ENCODE measurements at regions not wholly inside any gene's neighbourhood (a gene's known extent, or its start where the extent isn't known, plus 50 kb on each side); places are given as distances from the start of the nearest gene placed in this dataset.
A peak's percentile ranks its signal among the peaks of the same experiment; 100 is the strongest.

DNA sequence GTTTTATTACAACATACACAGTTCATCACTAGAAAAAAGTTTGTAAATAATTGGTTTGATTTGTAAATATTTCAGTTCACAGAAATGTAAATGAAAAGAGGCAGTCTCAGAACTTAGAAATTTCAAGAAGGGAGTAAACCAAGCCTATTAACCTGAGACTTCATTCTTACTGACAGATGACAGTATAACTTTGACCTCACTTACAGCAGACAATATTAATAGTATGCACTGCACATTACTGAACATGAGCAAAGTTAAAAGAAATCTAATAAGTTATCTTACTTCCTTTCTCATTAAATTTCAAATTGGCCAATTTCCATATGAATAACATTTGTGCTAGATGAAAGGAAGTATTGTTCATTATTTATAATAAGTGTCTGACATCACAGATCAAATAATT, 235.8 kb downstream of the SLC6A15 start:
- FAIRE-seq, result no peak
- Histone ChIP-seq H3K36me3 (ENCODE audit: control insufficient read depth, insufficient read depth, low read length) (no peaks in the 10 kb centered on the region), H3K4me3 (ENCODE audit: low read depth, low read length) (no peak overlapping the region), H3K27me3 (ENCODE audit: control insufficient read depth, insufficient read depth, low read length) (no peaks in the 10 kb centered on the region)
- no peak for TF ChIP-seq CTCF (IDR thresholded peaks at IDR 0.05; ENCODE audit: insufficient read depth, low read length, severe bottlenecking)
- no peak for DNase-seq (ENCODE audit: low read depth)

DNA sequence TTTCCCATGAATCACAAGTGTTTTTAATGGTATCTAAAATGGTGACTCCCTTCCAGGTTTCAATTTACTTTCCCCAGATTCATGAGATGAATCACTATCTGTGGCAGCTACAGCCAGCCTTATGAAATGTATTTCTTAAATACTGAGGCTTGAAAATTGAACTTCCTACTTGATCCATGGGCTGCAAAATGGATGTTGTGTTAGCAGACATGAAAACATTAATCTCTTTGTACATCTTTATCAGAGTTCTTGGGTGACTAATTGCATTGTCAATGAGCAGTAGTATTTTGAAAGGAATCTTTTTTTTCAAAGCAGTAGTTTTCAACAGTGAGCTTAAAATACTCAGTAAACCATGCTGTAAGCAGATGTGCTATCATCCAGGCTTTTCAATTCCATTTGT, 250.8 kb downstream of the SLC6A15 start:
- no peak for TF ChIP-seq CTCF (IDR thresholded peaks at IDR 0.05; ENCODE audit: insufficient read depth, low read length, severe bottlenecking)
- H3K36me3 ChIP-seq (ENCODE audit: control insufficient read depth, insufficient read depth, low read length), result no peaks in the 10 kb centered on the region
- DNase-seq (ENCODE audit: low read depth) (peak; percentile 51), FAIRE-seq (no peak)
- no peak overlapping the region for H3K4me3 ChIP-seq (ENCODE audit: low read depth, low read length)
- no peaks in the 10 kb centered on the region for H3K27me3 ChIP-seq (ENCODE audit: control insufficient read depth, insufficient read depth, low read length)

GRCh38 chr12:84660139-84660538, 252.5 kb downstream of the SLC6A15 start:
- FAIRE-seq (no peak), DNase-seq (ENCODE audit: low read depth) (no peak)
- Histone ChIP-seq H3K27me3 (ENCODE audit: control insufficient read depth, insufficient read depth, low read length) (no peaks in the 10 kb centered on the region), H3K4me3 (ENCODE audit: low read depth, low read length) (no peak overlapping the region), H3K36me3 (ENCODE audit: control insufficient read depth, insufficient read depth, low read length) (no peaks in the 10 kb centered on the region)
- no peak for TF ChIP-seq CTCF (IDR thresholded peaks at IDR 0.05; ENCODE audit: insufficient read depth, low read length, severe bottlenecking)

DNA sequence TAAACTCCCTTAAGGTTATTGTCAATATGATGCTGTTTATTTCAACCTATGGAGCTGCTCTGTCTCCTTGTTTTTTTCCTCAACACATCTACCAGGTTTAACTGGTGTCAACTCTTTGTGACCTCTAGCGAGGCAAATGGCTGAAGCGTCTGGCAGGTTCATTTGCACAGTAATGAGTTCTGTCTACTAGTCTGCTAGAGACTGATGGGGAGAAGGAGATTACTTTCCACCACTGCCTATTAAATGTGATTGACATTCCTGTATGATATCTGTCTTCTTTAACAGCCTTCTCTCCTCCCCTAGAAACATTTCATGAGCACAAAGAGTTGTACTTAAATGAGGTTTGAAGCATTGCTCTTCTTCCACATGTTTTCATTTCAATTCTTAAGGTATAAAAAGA, 253.7 kb downstream of the SLC6A15 start:
- Histone ChIP-seq H3K4me3 (ENCODE audit: low read depth, low read length) (no peak overlapping the region), H3K36me3 (ENCODE audit: control insufficient read depth, insufficient read depth, low read length) (no peaks in the 10 kb centered on the region), H3K27me3 (ENCODE audit: control insufficient read depth, insufficient read depth, low read length) (no peaks in the 10 kb centered on the region)
- DNase-seq (ENCODE audit: low read depth), result no peak
- no peak for TF ChIP-seq CTCF (IDR thresholded peaks at IDR 0.05; ENCODE audit: insufficient read depth, low read length, severe bottlenecking)
- no peak for FAIRE-seq

GRCh38 chr12:84656705-84657104, 255.9 kb downstream of the SLC6A15 start:
- H3K36me3 ChIP-seq (ENCODE audit: control insufficient read depth, insufficient read depth, low read length), result no peaks in the 10 kb centered on the region
- H3K27me3 ChIP-seq (ENCODE audit: control insufficient read depth, insufficient read depth, low read length), result no peaks in the 10 kb centered on the region
- DNase-seq (ENCODE audit: low read depth) (no peak), FAIRE-seq (no peak)
- H3K4me3 ChIP-seq (ENCODE audit: low read depth, low read length), result no peak overlapping the region
- no peak for TF ChIP-seq CTCF (IDR thresholded peaks at IDR 0.05; ENCODE audit: insufficient read depth, low read length, severe bottlenecking)

- TF ChIP-seq CTCF (IDR thresholded peaks at IDR 0.05; ENCODE audit: insufficient read depth, low read length, severe bottlenecking), result no peak
- H3K27me3 ChIP-seq (ENCODE audit: control insufficient read depth, insufficient read depth, low read length), result no peaks in the 10 kb centered on the region
- no peak for FAIRE-seq
- no peak overlapping the region for H3K4me3 ChIP-seq (ENCODE audit: low read depth, low read length)
- H3K36me3 ChIP-seq (ENCODE audit: control insufficient read depth, insufficient read depth, low read length), result no peaks in the 10 kb centered on the region
- DNase-seq (ENCODE audit: low read depth), result no peak
Observed at GRCh38 chr12:84653482-84653881, 259.1 kb downstream of the SLC6A15 start.

Measured in bronchial epithelial cell (primary cell).